ENCODE measurements at regions not wholly inside any gene's neighbourhood (a gene's known extent, or its start where the extent isn't known, plus 50 kb on each side); places are given as distances from the start of the nearest gene placed in this dataset.

DNA sequence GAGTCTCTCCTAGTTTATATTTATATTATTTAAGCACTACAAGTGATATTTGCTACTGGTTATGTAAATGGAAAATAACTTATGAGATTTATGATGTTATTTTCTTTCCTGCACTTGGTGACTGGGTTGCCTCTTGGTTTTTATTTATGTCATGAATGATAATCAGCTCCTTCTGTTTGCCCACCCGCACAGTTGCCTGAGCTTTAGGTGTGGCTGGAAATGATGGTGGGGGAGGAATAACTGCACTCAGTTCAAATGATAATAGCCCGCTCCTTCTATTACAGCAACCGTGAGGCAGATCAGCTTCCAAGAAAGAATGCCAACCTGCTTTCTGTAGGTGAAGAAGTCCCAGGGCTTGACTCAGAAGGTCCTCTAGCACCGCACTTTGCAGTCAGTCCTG is 190.2 kb upstream of the CAND1 start:
- Histone ChIP-seq H3F3A (ENCODE audit: insufficient read depth, low read length, poor library complexity, severe bottlenecking) (no peaks in the 10 kb centered on the region), H3K36me3 (ENCODE audit: insufficient read depth, low read length) (no peaks in the 10 kb centered on the region), H3K27ac (ENCODE audit: low read length) (no peak overlapping the region), H3K4me3 (ENCODE audit: low read length) (no peak overlapping the region), H2AFZ (ENCODE audit: low read depth, low read length) (no peak overlapping the region), H3K79me2 (replicated peaks; ENCODE audit: insufficient read depth, low read length) (no peaks in the 10 kb centered on the region), H3K27me3 (ENCODE audit: insufficient read depth, low read depth, low read length) (no peaks in the 10 kb centered on the region), H4K20me1 (ENCODE audit: insufficient read depth) (no peaks in the 10 kb centered on the region), H3K9me3 (ENCODE audit: low read length) (no peaks in the 10 kb centered on the region), H3K9me2 (ENCODE audit: insufficient read depth, low read length) (no peaks in the 10 kb centered on the region), H3K4me2 (ENCODE audit: low read length) (no peak overlapping the region), H3K9ac (ENCODE audit: low read length) (no peak overlapping the region)
- TF ChIP-seq EZH2 (IDR thresholded peaks at IDR 0.05; ENCODE audit: borderline replicate concordance, insufficient read depth, low read length, poor library complexity, severe bottlenecking) = no peak
- TF ChIP-seq, protein P1, sequence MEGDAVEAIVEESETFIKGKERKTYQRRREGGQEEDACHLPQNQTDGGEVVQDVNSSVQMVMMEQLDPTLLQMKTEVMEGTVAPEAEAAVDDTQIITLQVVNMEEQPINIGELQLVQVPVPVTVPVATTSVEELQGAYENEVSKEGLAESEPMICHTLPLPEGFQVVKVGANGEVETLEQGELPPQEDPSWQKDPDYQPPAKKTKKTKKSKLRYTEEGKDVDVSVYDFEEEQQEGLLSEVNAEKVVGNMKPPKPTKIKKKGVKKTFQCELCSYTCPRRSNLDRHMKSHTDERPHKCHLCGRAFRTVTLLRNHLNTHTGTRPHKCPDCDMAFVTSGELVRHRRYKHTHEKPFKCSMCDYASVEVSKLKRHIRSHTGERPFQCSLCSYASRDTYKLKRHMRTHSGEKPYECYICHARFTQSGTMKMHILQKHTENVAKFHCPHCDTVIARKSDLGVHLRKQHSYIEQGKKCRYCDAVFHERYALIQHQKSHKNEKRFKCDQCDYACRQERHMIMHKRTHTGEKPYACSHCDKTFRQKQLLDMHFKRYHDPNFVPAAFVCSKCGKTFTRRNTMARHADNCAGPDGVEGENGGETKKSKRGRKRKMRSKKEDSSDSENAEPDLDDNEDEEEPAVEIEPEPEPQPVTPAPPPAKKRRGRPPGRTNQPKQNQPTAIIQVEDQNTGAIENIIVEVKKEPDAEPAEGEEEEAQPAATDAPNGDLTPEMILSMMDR (IDR thresholded peaks at IDR 0.05; ENCODE audit: poor library complexity, severe bottlenecking) = no peak
- TF ChIP-seq SMC3 (conservative IDR thresholded peaks at IDR 0.05; ENCODE audit: poor library complexity) = no peak
- TF ChIP-seq POLR2AphosphoS5 (IDR thresholded peaks at IDR 0.05) = no peak
- no peak for TF ChIP-seq TAF1 (IDR thresholded peaks at IDR 0.05; ENCODE audit: low read depth)
- no peak for TF ChIP-seq RAD21 (conservative IDR thresholded peaks at IDR 0.05)
- no peak for TF ChIP-seq EP300 (conservative IDR thresholded peaks at IDR 0.05; ENCODE audit: poor library complexity, severe bottlenecking)
- TF ChIP-seq, protein P2, sequence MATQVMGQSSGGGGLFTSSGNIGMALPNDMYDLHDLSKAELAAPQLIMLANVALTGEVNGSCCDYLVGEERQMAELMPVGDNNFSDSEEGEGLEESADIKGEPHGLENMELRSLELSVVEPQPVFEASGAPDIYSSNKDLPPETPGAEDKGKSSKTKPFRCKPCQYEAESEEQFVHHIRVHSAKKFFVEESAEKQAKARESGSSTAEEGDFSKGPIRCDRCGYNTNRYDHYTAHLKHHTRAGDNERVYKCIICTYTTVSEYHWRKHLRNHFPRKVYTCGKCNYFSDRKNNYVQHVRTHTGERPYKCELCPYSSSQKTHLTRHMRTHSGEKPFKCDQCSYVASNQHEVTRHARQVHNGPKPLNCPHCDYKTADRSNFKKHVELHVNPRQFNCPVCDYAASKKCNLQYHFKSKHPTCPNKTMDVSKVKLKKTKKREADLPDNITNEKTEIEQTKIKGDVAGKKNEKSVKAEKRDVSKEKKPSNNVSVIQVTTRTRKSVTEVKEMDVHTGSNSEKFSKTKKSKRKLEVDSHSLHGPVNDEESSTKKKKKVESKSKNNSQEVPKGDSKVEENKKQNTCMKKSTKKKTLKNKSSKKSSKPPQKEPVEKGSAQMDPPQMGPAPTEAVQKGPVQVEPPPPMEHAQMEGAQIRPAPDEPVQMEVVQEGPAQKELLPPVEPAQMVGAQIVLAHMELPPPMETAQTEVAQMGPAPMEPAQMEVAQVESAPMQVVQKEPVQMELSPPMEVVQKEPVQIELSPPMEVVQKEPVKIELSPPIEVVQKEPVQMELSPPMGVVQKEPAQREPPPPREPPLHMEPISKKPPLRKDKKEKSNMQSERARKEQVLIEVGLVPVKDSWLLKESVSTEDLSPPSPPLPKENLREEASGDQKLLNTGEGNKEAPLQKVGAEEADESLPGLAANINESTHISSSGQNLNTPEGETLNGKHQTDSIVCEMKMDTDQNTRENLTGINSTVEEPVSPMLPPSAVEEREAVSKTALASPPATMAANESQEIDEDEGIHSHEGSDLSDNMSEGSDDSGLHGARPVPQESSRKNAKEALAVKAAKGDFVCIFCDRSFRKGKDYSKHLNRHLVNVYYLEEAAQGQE (IDR thresholded peaks at IDR 0.05; ENCODE audit: borderline replicate concordance) = no peak
- no peak for TF ChIP-seq MXI1 (conservative IDR thresholded peaks at IDR 0.05; ENCODE audit: poor library complexity, severe bottlenecking)

DNA sequence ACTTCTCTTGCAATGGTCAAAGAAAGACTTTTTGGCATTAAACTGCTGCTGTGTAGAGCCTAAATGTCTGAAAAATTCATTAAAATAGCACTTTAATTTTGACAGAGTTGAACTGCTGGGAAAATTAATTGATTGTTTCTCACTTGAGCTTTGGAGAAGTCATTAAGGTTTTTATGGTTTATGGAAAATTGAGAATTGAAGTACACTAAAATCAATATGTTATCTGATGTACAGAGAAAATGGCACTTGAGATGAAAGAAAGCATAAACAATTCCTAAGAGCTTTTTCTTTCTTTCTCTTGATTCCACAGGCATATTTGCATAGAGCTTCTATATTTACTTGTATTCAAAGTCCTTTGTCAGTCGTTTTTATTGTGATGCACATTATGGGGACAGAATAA is 188.5 kb upstream of the CAND1 start:
- Histone ChIP-seq H2AFZ (ENCODE audit: low read depth, low read length) (no peak overlapping the region), H3K4me3 (ENCODE audit: low read length) (no peak overlapping the region), H3K4me2 (ENCODE audit: low read length) (no peak overlapping the region), H3K79me2 (replicated peaks; ENCODE audit: insufficient read depth, low read length) (no peaks in the 10 kb centered on the region), H3K36me3 (ENCODE audit: insufficient read depth, low read length) (no peaks in the 10 kb centered on the region), H4K20me1 (ENCODE audit: insufficient read depth) (no peaks in the 10 kb centered on the region), H3K27me3 (ENCODE audit: insufficient read depth, low read depth, low read length) (no peaks in the 10 kb centered on the region), H3K27ac (ENCODE audit: low read length) (no peak overlapping the region), H3K9me2 (ENCODE audit: insufficient read depth, low read length) (no peaks in the 10 kb centered on the region), H3K9ac (ENCODE audit: low read length) (no peak overlapping the region), H3F3A (ENCODE audit: insufficient read depth, low read length, poor library complexity, severe bottlenecking) (no peaks in the 10 kb centered on the region), H3K9me3 (ENCODE audit: low read length) (no peaks in the 10 kb centered on the region)
- TF ChIP-seq MXI1 (conservative IDR thresholded peaks at IDR 0.05; ENCODE audit: poor library complexity, severe bottlenecking) (no peak), EZH2 (IDR thresholded peaks at IDR 0.05; ENCODE audit: borderline replicate concordance, insufficient read depth, low read length, poor library complexity, severe bottlenecking) (no peak), RAD21 (conservative IDR thresholded peaks at IDR 0.05) (no peak), SMC3 (conservative IDR thresholded peaks at IDR 0.05; ENCODE audit: poor library complexity) (no peak), POLR2AphosphoS5 (IDR thresholded peaks at IDR 0.05) (no peak), TAF1 (IDR thresholded peaks at IDR 0.05; ENCODE audit: low read depth) (no peak), EP300 (conservative IDR thresholded peaks at IDR 0.05; ENCODE audit: poor library complexity, severe bottlenecking) (no peak)
- TF ChIP-seq, protein P2 (IDR thresholded peaks at IDR 0.05; ENCODE audit: borderline replicate concordance) = no peak
- TF ChIP-seq, protein P1 (IDR thresholded peaks at IDR 0.05; ENCODE audit: poor library complexity, severe bottlenecking) = no peak
